H1 (cell line): ENCODE measurements at regions not wholly inside any gene's neighbourhood (a gene's known extent, or its start where the extent isn't known, plus 50 kb on each side); places are given as distances from the start of the nearest gene placed in this dataset.

ENCODE experiments used
- SIRT6 ChIP-seq: IDR thresholded peaks from one replicate; pipeline ENCODE4 v1.7.1; 2012; ENCODE audit warnings: low read length, inconsistent platforms
- TF ChIP-seq, protein P1 (sequence below): IDR thresholded peaks from 2 replicates; pipeline ENCODE4 v1.6.1; 2012; ENCODE audit warnings: inconsistent platforms

DNA sequence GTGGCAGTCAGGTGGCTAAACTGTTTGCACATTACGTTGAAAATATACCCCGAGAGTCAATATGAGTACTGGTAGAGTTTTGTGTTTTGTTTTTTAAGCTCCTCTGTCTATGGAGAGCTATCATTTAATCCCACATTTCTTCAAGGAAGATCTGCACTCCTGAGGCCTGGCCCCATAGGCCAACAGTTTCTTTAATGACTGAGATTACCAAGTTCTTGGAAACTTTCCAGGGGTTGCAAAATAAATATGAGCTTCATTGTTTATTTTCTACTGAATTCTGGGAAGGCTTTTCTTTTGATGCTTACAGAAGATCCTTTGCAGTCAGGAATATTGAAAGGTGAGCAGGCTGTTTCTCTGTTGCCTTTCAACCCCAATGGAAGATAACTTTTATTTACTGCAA lies 452.0 kb downstream of the JRKL start (continued):
- TF ChIP-seq, protein P1, sequence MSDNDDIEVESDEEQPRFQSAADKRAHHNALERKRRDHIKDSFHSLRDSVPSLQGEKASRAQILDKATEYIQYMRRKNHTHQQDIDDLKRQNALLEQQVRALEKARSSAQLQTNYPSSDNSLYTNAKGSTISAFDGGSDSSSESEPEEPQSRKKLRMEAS, result no peak
- no peak for TF ChIP-seq SIRT6
